Mesodermal cell (in vitro differentiated cells): ENCODE measurements at regions not wholly inside any gene's neighbourhood (a gene's known extent, or its start where the extent isn't known, plus 50 kb on each side); places are given as distances from the start of the nearest gene placed in this dataset.

Experiments
- H3K27ac ChIP-seq: 2 replicates; pipeline ENCODE4 v1.7.0; 2013; ENCODE audit warnings: mild to moderate bottlenecking, low read depth, low read length, moderate library complexity; ENCODE audit not compliant: severe bottlenecking
- H3K36me3 ChIP-seq: 2 replicates; pipeline ENCODE4 v1.7.1; 2013; ENCODE audit warnings: mild to moderate bottlenecking, low read length, moderate library complexity; ENCODE audit not compliant: control insufficient read depth, insufficient read depth
- H3K4me1 ChIP-seq: one replicate; pipeline ENCODE4 v1.7.1; 2013; ENCODE audit warnings: mild to moderate bottlenecking, low read length; ENCODE audit not compliant: insufficient read depth, control insufficient read depth, poor library complexity, severe bottlenecking
- H3K4me3 ChIP-seq: 2 replicates; pipeline ENCODE4 v1.7.0; 2013; ENCODE audit warnings: low read length, control low read depth, mild to moderate bottlenecking; ENCODE audit not compliant: insufficient read depth, poor library complexity, severe bottlenecking; ENCODE audit errors: extremely low read depth
- H3K9me3 ChIP-seq: 2 replicates; pipeline ENCODE4 v1.7.1; 2013; ENCODE audit warnings: mild to moderate bottlenecking, low read length, moderate library complexity; ENCODE audit not compliant: control insufficient read depth
- WGBS, 2 experiments: methylation state at CpG; one replicate each; pipeline ENCODE4 v1.1.5; 2013; ENCODE audit warnings: missing lambda C conversion rate in 2 of 2; ENCODE audit not compliant: insufficient coverage in 2 of 2; 5-methylcytosine and 5-hydroxymethylcytosine counted together

GRCh38 chr14:73800970-73801515 is 50.6 kb upstream of the PTGR2 start:
- Histone ChIP-seq H3K9me3 (no peaks in the 10 kb centered on the region), H3K36me3 (no peaks in the 10 kb centered on the region), H3K4me1 (peaks cover 8% of the 10 kb centered on the region), H3K4me3 (no peak overlapping the region), H3K27ac (no peak overlapping the region)
- WGBS, 2 experiments, result 91 to 97% methylated on average over 6 to 7 of the region's 7 CpGs

- H3K4me3 ChIP-seq, result no peak overlapping the region
- WGBS, 2 experiments, result 94 to 100% methylated on average over 2 of the region's 4 CpGs
- no peak overlapping the region for H3K27ac ChIP-seq
- H3K9me3 ChIP-seq, result no peaks in the 10 kb centered on the region
- no peaks in the 10 kb centered on the region for H3K36me3 ChIP-seq
- H3K4me1 ChIP-seq, result peaks cover 15% of the 10 kb centered on the region
Measured at GRCh38 chr14:73797543-73798265, 53.9 kb upstream of the PTGR2 start.

- H3K36me3 ChIP-seq, result no peaks in the 10 kb centered on the region
- peaks cover 15% of the 10 kb centered on the region for H3K4me1 ChIP-seq
- 84 to 88% methylated on average over 2 to 4 of the region's 4 CpGs for WGBS, 2 experiments
- no peak overlapping the region for H3K27ac ChIP-seq
- no peaks in the 10 kb centered on the region for H3K9me3 ChIP-seq
- H3K4me3 ChIP-seq, result no peak overlapping the region
Measured at GRCh38 chr14:73796893-73797542, 54.6 kb upstream of the PTGR2 start.

- WGBS, 2 experiments, result 75 to 94% methylated on average over 2 of the region's 2 CpGs
- Histone ChIP-seq H3K9me3 (no peaks in the 10 kb centered on the region), H3K4me1 (peaks cover 15% of the 10 kb centered on the region), H3K27ac (no peak overlapping the region), H3K4me3 (no peak overlapping the region), H3K36me3 (no peaks in the 10 kb centered on the region)
Measured at GRCh38 chr14:73796415-73796814, 55.2 kb upstream of the PTGR2 start.

- peaks cover 15% of the 10 kb centered on the region for H3K4me1 ChIP-seq
- H3K9me3 ChIP-seq, result no peaks in the 10 kb centered on the region
- no peak overlapping the region for H3K27ac ChIP-seq
- 100% methylated on average over 1 of the region's 1 CpG for WGBS, 2 experiments
- no peak overlapping the region for H3K4me3 ChIP-seq
- no peaks in the 10 kb centered on the region for H3K36me3 ChIP-seq
Measured at GRCh38 chr14:73795974-73796373, 55.7 kb upstream of the PTGR2 start.

- WGBS, 2 experiments, result 100% methylated on average over 1 of the region's 3 CpGs
- Histone ChIP-seq H3K27ac (no peak overlapping the region), H3K36me3 (no peaks in the 10 kb centered on the region), H3K4me1 (peaks cover 15% of the 10 kb centered on the region), H3K4me3 (no peak overlapping the region), H3K9me3 (no peaks in the 10 kb centered on the region)
Measured at GRCh38 chr14:73795466-73795865, 56.2 kb upstream of the PTGR2 start.

- Histone ChIP-seq H3K9me3 (no peaks in the 10 kb centered on the region), H3K36me3 (no peaks in the 10 kb centered on the region), H3K4me1 (peaks cover 18% of the 10 kb centered on the region), H3K4me3 (no peak overlapping the region), H3K27ac (no peak overlapping the region)
- WGBS, 2 experiments, result 100% methylated on average over 1 of the region's 1 CpG; no CpG with 5 or more reads in 1 of the 2 experiments
Measured at GRCh38 chr14:73794146-73794545, 57.5 kb upstream of the PTGR2 start.

- Histone ChIP-seq H3K9me3 (no peaks in the 10 kb centered on the region), H3K4me3 (no peak overlapping the region), H3K27ac (no peak overlapping the region), H3K36me3 (no peaks in the 10 kb centered on the region), H3K4me1 (peaks cover 27% of the 10 kb centered on the region)
- WGBS, 2 experiments, result 50 to 62% methylated on average over 1 to 4 of the region's 4 CpGs
Measured at GRCh38 chr14:73792481-73792880, 59.1 kb upstream of the PTGR2 start.

GRCh38 chr14:73789989-73790581 is 61.5 kb upstream of the PTGR2 start:
- H3K4me3 ChIP-seq, result no peak overlapping the region
- H3K27ac ChIP-seq, result no peak overlapping the region
- H3K4me1 ChIP-seq, result peaks cover 24% of the 10 kb centered on the region

GRCh38 chr14:73788701-73789551 is 62.7 kb upstream of the PTGR2 start:
- H3K4me3 ChIP-seq, result no peak overlapping the region
- H3K27ac ChIP-seq, result no peak overlapping the region
- H3K4me1 ChIP-seq, result peaks cover 31% of the 10 kb centered on the region
- H3K9me3 ChIP-seq, result no peaks in the 10 kb centered on the region
- H3K36me3 ChIP-seq, result no peaks in the 10 kb centered on the region
- WGBS, 2 experiments, result 83% methylated on average over 2 to 3 of the region's 6 CpGs

More at GRCh38 chr14:73789989-73790581, 61.5 kb upstream of the PTGR2 start:
- Histone ChIP-seq H3K9me3 (no peaks in the 10 kb centered on the region), H3K36me3 (no peaks in the 10 kb centered on the region)
- WGBS, 2 experiments, result 83 to 88% methylated on average over 3 to 8 of the region's 10 CpGs
